ENCODE measurements at regions not wholly inside any gene's neighbourhood (a gene's known extent, or its start where the extent isn't known, plus 50 kb on each side); places are given as distances from the start of the nearest gene placed in this dataset.

GRCh38 chr18:27863780-27864430 is 313.0 kb downstream of the CDH2 start:
- TF ChIP-seq POLR2AphosphoS5 (IDR thresholded peaks at IDR 0.05) (no peak), CTCF (IDR thresholded peaks at IDR 0.05) (no peak), POLR2A (IDR thresholded peaks at IDR 0.05) (no peak), EP300 (IDR thresholded peaks at IDR 0.05) (no peak)
